ENCODE measurements at regions not wholly inside any gene's neighbourhood (a gene's known extent, or its start where the extent isn't known, plus 50 kb on each side); places are given as distances from the start of the nearest gene placed in this dataset.

DNA sequence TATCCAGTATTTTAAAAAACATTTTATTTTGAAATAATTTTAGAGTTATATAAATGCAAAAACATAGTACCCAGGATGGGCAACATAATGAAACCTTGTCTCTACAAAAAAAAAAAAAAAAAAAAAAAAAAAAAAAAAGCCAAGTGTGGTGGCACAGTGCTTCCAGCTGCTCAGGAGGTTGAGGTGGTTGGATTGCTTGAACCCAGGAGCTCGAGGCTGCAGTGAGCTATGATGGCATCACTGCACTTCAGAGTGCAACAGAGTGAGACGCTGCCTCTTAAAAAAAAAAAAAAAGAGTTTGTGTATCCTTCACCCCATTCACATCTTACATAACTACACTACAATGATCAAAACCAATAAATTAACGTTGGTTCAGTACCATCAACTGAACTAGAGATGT lies 115.6 kb upstream of the KIF26B start:
- no peak for DNase-seq (ENCODE audit: low spot score)
- no peaks in the 10 kb centered on the region for H3K9me3 ChIP-seq (ENCODE audit: low read depth)
- no peak for TF ChIP-seq EZH2 (IDR thresholded peaks at IDR 0.05; ENCODE audit: borderline replicate concordance)
- TF ChIP-seq, protein P1, sequence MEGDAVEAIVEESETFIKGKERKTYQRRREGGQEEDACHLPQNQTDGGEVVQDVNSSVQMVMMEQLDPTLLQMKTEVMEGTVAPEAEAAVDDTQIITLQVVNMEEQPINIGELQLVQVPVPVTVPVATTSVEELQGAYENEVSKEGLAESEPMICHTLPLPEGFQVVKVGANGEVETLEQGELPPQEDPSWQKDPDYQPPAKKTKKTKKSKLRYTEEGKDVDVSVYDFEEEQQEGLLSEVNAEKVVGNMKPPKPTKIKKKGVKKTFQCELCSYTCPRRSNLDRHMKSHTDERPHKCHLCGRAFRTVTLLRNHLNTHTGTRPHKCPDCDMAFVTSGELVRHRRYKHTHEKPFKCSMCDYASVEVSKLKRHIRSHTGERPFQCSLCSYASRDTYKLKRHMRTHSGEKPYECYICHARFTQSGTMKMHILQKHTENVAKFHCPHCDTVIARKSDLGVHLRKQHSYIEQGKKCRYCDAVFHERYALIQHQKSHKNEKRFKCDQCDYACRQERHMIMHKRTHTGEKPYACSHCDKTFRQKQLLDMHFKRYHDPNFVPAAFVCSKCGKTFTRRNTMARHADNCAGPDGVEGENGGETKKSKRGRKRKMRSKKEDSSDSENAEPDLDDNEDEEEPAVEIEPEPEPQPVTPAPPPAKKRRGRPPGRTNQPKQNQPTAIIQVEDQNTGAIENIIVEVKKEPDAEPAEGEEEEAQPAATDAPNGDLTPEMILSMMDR (IDR thresholded peaks at IDR 0.05; ENCODE audit: poor library complexity): no peak
- H3K36me3 ChIP-seq (replicated peaks; ENCODE audit: insufficient read depth, low read depth): no peaks in the 10 kb centered on the region
- H2AFZ ChIP-seq: no peak overlapping the region
- 94% methylated on average over 3 of the region's 3 CpGs for WGBS (ENCODE audit: low lambda C conversion rate, missing lambda C conversion rate)
- H3K79me2 ChIP-seq: no peaks in the 10 kb centered on the region
- no peaks in the 10 kb centered on the region for H3K9me2 ChIP-seq (replicated peaks; ENCODE audit: insufficient read depth)
- no peak overlapping the region for H3K4me2 ChIP-seq
- H3K27ac ChIP-seq: no peak overlapping the region
- H4K20me1 ChIP-seq (ENCODE audit: insufficient read depth, poor library complexity, severe bottlenecking): no peaks in the 10 kb centered on the region
- H3K4me1 ChIP-seq (ENCODE audit: insufficient read depth): no peaks in the 10 kb centered on the region
- no peak overlapping the region for H3K4me3 ChIP-seq
- H3K27me3 ChIP-seq: no peaks in the 10 kb centered on the region

DNA sequence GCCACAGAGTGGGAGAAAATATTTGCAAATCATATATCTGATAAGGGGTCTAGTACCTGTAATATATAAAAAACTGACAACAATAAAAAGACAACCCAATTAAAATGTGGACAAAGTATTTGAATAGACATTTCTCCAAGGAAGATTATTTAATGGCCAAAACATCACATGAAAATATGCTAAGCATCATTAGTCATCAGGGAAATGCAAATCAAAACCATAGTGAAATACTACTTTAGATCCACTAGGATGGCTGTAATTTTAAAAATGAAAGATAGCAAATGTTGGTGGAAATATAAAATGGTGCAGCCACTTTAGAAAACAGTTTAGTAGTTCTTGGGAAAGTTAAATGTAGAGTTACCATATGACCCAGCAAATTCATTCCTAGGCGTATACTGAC lies 118.7 kb upstream of the KIF26B start:
- no peak overlapping the region for H3K4me3 ChIP-seq
- TF ChIP-seq EZH2phosphoT487 (IDR thresholded peaks at IDR 0.05; ENCODE audit: low read depth, severe bottlenecking, unreplicated experiment) (no peak), EZH2 (IDR thresholded peaks at IDR 0.05; ENCODE audit: borderline replicate concordance) (no peak)
- TF ChIP-seq, protein P1 (IDR thresholded peaks at IDR 0.05; ENCODE audit: poor library complexity): no peak
- no peaks in the 10 kb centered on the region for H4K20me1 ChIP-seq (ENCODE audit: insufficient read depth, poor library complexity, severe bottlenecking)
- no peaks in the 10 kb centered on the region for H3K27me3 ChIP-seq
- no peaks in the 10 kb centered on the region for H3K36me3 ChIP-seq (replicated peaks; ENCODE audit: insufficient read depth, low read depth)
- H3K9me2 ChIP-seq (replicated peaks; ENCODE audit: insufficient read depth): no peaks in the 10 kb centered on the region
- no peaks in the 10 kb centered on the region for H3K4me1 ChIP-seq (ENCODE audit: insufficient read depth)
- H3K27ac ChIP-seq: no peak overlapping the region
- 100% methylated on average over 1 of the region's 1 CpG for WGBS (ENCODE audit: low lambda C conversion rate, missing lambda C conversion rate)
- H3K9me3 ChIP-seq (ENCODE audit: low read depth): no peaks in the 10 kb centered on the region
- no peak overlapping the region for H2AFZ ChIP-seq
- DNase-seq (ENCODE audit: low spot score): no peak
- no peaks in the 10 kb centered on the region for H3K79me2 ChIP-seq
- H3K4me2 ChIP-seq: no peak overlapping the region

DNA sequence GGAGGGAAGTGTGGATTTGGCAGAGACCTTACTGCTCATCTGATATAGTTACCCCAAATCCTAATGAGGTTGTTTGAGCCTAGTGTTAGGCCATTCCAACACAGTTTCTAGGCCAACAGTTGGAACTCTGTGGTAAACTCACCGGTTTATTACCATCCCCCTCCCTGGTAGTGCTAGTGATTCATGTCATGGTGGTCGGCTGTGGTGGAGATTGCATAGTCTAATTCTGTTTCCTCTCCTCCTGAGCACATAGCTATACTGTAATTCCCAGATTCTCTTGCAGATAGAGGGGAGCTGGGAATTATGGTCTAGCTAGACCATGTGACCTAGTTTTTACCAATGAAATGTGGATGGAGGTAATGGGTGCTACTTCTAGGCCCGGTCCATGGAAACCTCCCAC lies 123.7 kb upstream of the KIF26B start:
- Histone ChIP-seq H4K20me1 (ENCODE audit: insufficient read depth, poor library complexity, severe bottlenecking) (no peaks in the 10 kb centered on the region), H3K4me1 (ENCODE audit: insufficient read depth) (no peaks in the 10 kb centered on the region), H3K27me3 (no peaks in the 10 kb centered on the region), H3K27ac (no peak overlapping the region), H3K4me3 (no peak overlapping the region), H3K9me2 (replicated peaks; ENCODE audit: insufficient read depth) (no peaks in the 10 kb centered on the region), H3K36me3 (replicated peaks; ENCODE audit: insufficient read depth, low read depth) (no peaks in the 10 kb centered on the region), H2AFZ (no peak overlapping the region), H3K9me3 (ENCODE audit: low read depth) (no peaks in the 10 kb centered on the region), H3K4me2 (no peak overlapping the region), H3K79me2 (no peaks in the 10 kb centered on the region)
- TF ChIP-seq, protein P1 (IDR thresholded peaks at IDR 0.05; ENCODE audit: poor library complexity): no peak
- TF ChIP-seq EZH2 (IDR thresholded peaks at IDR 0.05; ENCODE audit: borderline replicate concordance) (no peak), EZH2phosphoT487 (IDR thresholded peaks at IDR 0.05; ENCODE audit: low read depth, severe bottlenecking, unreplicated experiment) (no peak)
- 95% methylated on average over 3 of the region's 3 CpGs for WGBS (ENCODE audit: low lambda C conversion rate, missing lambda C conversion rate)
- DNase-seq (ENCODE audit: low spot score): no peak

DNA sequence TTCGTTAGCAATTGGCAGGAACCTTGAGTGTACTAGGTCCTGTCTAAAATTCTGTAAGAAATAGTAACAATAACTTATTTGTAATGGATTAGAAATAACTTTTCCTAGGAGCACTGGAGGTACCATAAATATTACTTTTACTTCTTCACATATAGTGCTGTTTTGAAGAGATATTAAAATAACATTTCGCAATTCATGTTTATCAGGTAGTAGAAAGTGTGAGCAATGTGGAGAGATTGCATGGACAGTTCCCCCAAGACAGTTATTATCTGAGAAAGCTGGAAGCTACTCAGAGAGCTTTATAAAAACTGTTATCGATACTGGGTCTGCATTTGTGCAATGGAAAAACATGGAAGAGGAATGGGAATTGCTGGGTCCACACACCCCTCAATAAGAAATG lies 128.5 kb upstream of the KIF26B start:
- WGBS (ENCODE audit: low lambda C conversion rate, missing lambda C conversion rate): 83% methylated on average over 3 of the region's 3 CpGs
- Histone ChIP-seq H3K9me3 (ENCODE audit: low read depth) (no peaks in the 10 kb centered on the region), H3K27me3 (no peaks in the 10 kb centered on the region), H3K4me3 (no peak overlapping the region), H3K27ac (no peak overlapping the region), H3K4me1 (ENCODE audit: insufficient read depth) (no peaks in the 10 kb centered on the region), H3K79me2 (no peaks in the 10 kb centered on the region), H2AFZ (no peak overlapping the region), H4K20me1 (ENCODE audit: insufficient read depth, poor library complexity, severe bottlenecking) (no peaks in the 10 kb centered on the region), H3K36me3 (replicated peaks; ENCODE audit: insufficient read depth, low read depth) (no peaks in the 10 kb centered on the region), H3K9me2 (replicated peaks; ENCODE audit: insufficient read depth) (no peaks in the 10 kb centered on the region), H3K4me2 (no peak overlapping the region)
- DNase-seq (ENCODE audit: low spot score): no peak
- TF ChIP-seq EZH2phosphoT487 (IDR thresholded peaks at IDR 0.05; ENCODE audit: low read depth, severe bottlenecking, unreplicated experiment) (no peak), EZH2 (IDR thresholded peaks at IDR 0.05; ENCODE audit: borderline replicate concordance) (no peak)
- TF ChIP-seq, protein P1 (IDR thresholded peaks at IDR 0.05; ENCODE audit: poor library complexity): no peak

Data from hepatocyte (in vitro differentiated cells).